ENCODE measurements at regions not wholly inside any gene's neighbourhood (a gene's known extent, or its start where the extent isn't known, plus 50 kb on each side); places are given as distances from the start of the nearest gene placed in this dataset.

GRCh38 chr3:59654480-59655417 lies 604.9 kb upstream of the CFAP20DC start:
- WGBS (ENCODE audit: low lambda C conversion rate, missing lambda C conversion rate) = 88% methylated on average over 12 of the region's 12 CpGs
- Histone ChIP-seq H3K27ac (no peak overlapping the region), H3K27me3 (no peaks in the 10 kb centered on the region), H3K79me2 (no peaks in the 10 kb centered on the region), H3K4me3 (no peak overlapping the region), H3K36me3 (replicated peaks; ENCODE audit: insufficient read depth, low read depth) (no peaks in the 10 kb centered on the region), H2AFZ (no peak overlapping the region), H3K4me2 (no peak overlapping the region), H3K9me3 (ENCODE audit: low read depth) (no peaks in the 10 kb centered on the region), H3K4me1 (ENCODE audit: insufficient read depth) (peaks cover 11% of the 10 kb centered on the region), H4K20me1 (ENCODE audit: insufficient read depth, poor library complexity, severe bottlenecking) (no peaks in the 10 kb centered on the region), H3K9me2 (replicated peaks; ENCODE audit: insufficient read depth) (no peaks in the 10 kb centered on the region)
- TF ChIP-seq CTCF (IDR thresholded peaks at IDR 0.05; ENCODE audit: poor library complexity) (no peak), EZH2phosphoT487 (IDR thresholded peaks at IDR 0.05; ENCODE audit: low read depth, severe bottlenecking, unreplicated experiment) (no peak), EZH2 (IDR thresholded peaks at IDR 0.05; ENCODE audit: borderline replicate concordance) (no peak)
- DNase-seq (ENCODE audit: low spot score) = no peak

DNA sequence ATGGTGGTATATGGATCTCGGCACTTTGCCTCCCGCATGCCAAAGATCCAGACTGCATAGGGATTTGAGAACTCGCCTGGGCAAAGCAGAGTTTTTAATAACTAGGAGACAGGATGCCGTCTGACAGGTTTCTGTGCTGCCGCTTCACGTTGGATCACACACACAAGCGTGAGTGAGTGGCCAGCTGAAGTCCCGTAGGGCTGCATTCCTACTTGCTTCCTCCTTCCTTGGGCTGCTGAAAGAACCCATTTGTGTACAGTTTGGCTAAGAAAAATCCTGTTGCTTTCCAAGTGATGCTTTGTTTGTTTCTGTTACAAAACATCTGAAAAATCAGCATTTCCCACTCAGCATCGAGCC lies 604.3 kb upstream of the CFAP20DC start:
- H3K27ac ChIP-seq = no peak overlapping the region
- no peaks in the 10 kb centered on the region for H3K9me2 ChIP-seq (replicated peaks; ENCODE audit: insufficient read depth)
- no peaks in the 10 kb centered on the region for H3K9me3 ChIP-seq (ENCODE audit: low read depth)
- H3K4me1 ChIP-seq (ENCODE audit: insufficient read depth) = peaks cover 5% of the 10 kb centered on the region
- TF ChIP-seq CTCF (IDR thresholded peaks at IDR 0.05; ENCODE audit: poor library complexity) = no peak
- no peak for TF ChIP-seq EZH2phosphoT487 (IDR thresholded peaks at IDR 0.05; ENCODE audit: low read depth, severe bottlenecking, unreplicated experiment)
- TF ChIP-seq EZH2 (IDR thresholded peaks at IDR 0.05; ENCODE audit: borderline replicate concordance) = no peak
- no peaks in the 10 kb centered on the region for H3K79me2 ChIP-seq
- WGBS (ENCODE audit: low lambda C conversion rate, missing lambda C conversion rate) = 53% methylated on average over 9 of the region's 9 CpGs
- no peaks in the 10 kb centered on the region for H4K20me1 ChIP-seq (ENCODE audit: insufficient read depth, poor library complexity, severe bottlenecking)
- H3K27me3 ChIP-seq = no peaks in the 10 kb centered on the region
- no peaks in the 10 kb centered on the region for H3K36me3 ChIP-seq (replicated peaks; ENCODE audit: insufficient read depth, low read depth)
- H3K4me3 ChIP-seq = no peak overlapping the region
- no peak overlapping the region for H3K4me2 ChIP-seq
- DNase-seq (ENCODE audit: low spot score) = peak; percentile 23
- H2AFZ ChIP-seq = peak overlapping the region; percentile 32

GRCh38 chr3:59653405-59654122 lies 603.7 kb upstream of the CFAP20DC start:
- no peak for TF ChIP-seq EZH2phosphoT487 (IDR thresholded peaks at IDR 0.05; ENCODE audit: low read depth, severe bottlenecking, unreplicated experiment)
- no peak for TF ChIP-seq CTCF (IDR thresholded peaks at IDR 0.05; ENCODE audit: poor library complexity)
- TF ChIP-seq EZH2 (IDR thresholded peaks at IDR 0.05; ENCODE audit: borderline replicate concordance) = no peak
- Histone ChIP-seq H3K27me3 (no peaks in the 10 kb centered on the region), H3K4me3 (no peak overlapping the region), H3K4me2 (no peak overlapping the region), H2AFZ (peak overlapping the region; percentile 32), H3K36me3 (replicated peaks; ENCODE audit: insufficient read depth, low read depth) (no peaks in the 10 kb centered on the region), H3K4me1 (ENCODE audit: insufficient read depth) (no peaks in the 10 kb centered on the region), H3K9me2 (replicated peaks; ENCODE audit: insufficient read depth) (no peaks in the 10 kb centered on the region), H3K27ac (no peak overlapping the region), H3K79me2 (no peaks in the 10 kb centered on the region), H4K20me1 (ENCODE audit: insufficient read depth, poor library complexity, severe bottlenecking) (no peaks in the 10 kb centered on the region), H3K9me3 (ENCODE audit: low read depth) (no peaks in the 10 kb centered on the region)
- 89% methylated on average over 7 of the region's 7 CpGs for WGBS (ENCODE audit: low lambda C conversion rate, missing lambda C conversion rate)
- DNase-seq (ENCODE audit: low spot score) = no peak

All from hepatocyte (in vitro differentiated cells).